ENCODE measurements at regions not wholly inside any gene's neighbourhood (a gene's known extent, or its start where the extent isn't known, plus 50 kb on each side); places are given as distances from the start of the nearest gene placed in this dataset.

DNA sequence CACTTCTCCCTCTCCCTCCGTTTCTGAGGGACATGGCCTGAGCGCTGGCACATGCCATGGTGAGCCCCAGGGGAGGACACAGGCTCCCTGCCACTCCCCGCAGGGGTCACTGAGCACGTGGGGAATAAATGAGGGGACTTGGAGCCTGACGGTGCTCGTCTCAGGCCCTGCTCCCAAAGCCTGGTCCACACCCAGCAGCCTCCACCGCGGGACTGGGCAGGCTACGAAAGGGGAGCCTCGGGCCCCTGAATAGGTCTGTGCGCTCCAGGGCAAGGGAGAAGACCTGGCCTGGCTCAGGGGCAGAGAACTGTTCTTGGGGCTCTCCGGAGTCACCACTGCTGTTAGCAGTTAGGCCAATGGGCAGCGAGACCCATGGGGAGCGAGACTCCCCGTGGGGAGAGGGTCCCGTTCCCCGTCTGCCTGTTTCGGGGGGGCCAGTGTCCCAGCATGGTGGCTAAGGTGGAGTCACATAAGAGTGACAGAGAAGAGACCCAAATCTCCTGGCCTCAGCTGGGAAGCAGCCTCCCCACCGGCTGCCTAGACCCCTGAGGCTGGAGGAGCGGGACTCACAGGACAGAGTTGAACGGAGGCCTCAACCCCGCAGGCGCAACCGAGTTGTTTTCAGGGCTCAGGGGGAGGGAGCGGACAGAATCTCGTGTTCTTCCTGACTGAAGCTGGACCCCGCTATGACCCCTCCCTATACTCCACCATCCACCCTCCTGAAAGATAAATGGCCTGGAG, 329.8 kb upstream of the SFSWAP start:
- no peak for TF ChIP-seq ELF2 (CRISPR knock-in tag; IDR thresholded peaks at IDR 0.05)
- TF ChIP-seq RCOR1 (IDR thresholded peaks at IDR 0.05; ENCODE audit: borderline replicate concordance in 1 of 2, low read depth in 2 of 2, low read length in 2 of 2), result no peak
- TF ChIP-seq, protein P1, sequence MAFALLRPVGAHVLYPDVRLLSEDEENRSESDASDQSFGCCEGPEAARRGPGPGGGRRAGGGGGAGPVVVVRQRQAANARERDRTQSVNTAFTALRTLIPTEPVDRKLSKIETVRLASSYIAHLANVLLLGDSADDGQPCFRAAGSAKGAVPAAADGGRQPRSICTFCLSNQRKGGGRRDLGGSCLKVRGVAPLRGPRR (CRISPR knock-in tag; IDR thresholded peaks at IDR 0.05), result no peak
- TF ChIP-seq, protein P2, sequence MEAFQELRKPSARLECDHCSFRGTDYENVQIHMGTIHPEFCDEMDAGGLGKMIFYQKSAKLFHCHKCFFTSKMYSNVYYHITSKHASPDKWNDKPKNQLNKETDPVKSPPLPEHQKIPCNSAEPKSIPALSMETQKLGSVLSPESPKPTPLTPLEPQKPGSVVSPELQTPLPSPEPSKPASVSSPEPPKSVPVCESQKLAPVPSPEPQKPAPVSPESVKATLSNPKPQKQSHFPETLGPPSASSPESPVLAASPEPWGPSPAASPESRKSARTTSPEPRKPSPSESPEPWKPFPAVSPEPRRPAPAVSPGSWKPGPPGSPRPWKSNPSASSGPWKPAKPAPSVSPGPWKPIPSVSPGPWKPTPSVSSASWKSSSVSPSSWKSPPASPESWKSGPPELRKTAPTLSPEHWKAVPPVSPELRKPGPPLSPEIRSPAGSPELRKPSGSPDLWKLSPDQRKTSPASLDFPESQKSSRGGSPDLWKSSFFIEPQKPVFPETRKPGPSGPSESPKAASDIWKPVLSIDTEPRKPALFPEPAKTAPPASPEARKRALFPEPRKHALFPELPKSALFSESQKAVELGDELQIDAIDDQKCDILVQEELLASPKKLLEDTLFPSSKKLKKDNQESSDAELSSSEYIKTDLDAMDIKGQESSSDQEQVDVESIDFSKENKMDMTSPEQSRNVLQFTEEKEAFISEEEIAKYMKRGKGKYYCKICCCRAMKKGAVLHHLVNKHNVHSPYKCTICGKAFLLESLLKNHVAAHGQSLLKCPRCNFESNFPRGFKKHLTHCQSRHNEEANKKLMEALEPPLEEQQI (IDR thresholded peaks at IDR 0.05), result no peak
- TF ChIP-seq SMARCB1 (IDR thresholded peaks at IDR 0.05; ENCODE audit: insufficient read length, low read depth), result no peak
- TF ChIP-seq MAFK (IDR thresholded peaks at IDR 0.05; ENCODE audit: low read length), result no peak
- TF ChIP-seq, protein P3, sequence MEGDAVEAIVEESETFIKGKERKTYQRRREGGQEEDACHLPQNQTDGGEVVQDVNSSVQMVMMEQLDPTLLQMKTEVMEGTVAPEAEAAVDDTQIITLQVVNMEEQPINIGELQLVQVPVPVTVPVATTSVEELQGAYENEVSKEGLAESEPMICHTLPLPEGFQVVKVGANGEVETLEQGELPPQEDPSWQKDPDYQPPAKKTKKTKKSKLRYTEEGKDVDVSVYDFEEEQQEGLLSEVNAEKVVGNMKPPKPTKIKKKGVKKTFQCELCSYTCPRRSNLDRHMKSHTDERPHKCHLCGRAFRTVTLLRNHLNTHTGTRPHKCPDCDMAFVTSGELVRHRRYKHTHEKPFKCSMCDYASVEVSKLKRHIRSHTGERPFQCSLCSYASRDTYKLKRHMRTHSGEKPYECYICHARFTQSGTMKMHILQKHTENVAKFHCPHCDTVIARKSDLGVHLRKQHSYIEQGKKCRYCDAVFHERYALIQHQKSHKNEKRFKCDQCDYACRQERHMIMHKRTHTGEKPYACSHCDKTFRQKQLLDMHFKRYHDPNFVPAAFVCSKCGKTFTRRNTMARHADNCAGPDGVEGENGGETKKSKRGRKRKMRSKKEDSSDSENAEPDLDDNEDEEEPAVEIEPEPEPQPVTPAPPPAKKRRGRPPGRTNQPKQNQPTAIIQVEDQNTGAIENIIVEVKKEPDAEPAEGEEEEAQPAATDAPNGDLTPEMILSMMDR (IDR thresholded peaks at IDR 0.05 in 2 of 3, conservative IDR thresholded peaks at IDR 0.05 in 1 of 3; ENCODE audit: insufficient read depth in 2 of 3, low read depth in 1 of 3, low read length in 3 of 3), result no peak
- TF ChIP-seq ZKSCAN8 (CRISPR knock-in tag; IDR thresholded peaks at IDR 0.05), result no peak
- no peak for TF ChIP-seq CBX8 (IDR thresholded peaks at IDR 0.05; ENCODE audit: borderline replicate concordance, extremely low read depth, low read depth, low read length, poor library complexity, severe bottlenecking)
- no peak for TF ChIP-seq ZBTB8A (IDR thresholded peaks at IDR 0.05; ENCODE audit: partially characterized antibody)
- no peak for TF ChIP-seq ZNF785 (CRISPR knock-in tag; IDR thresholded peaks at IDR 0.05)
- TF ChIP-seq EP300 (IDR thresholded peaks at IDR 0.05; ENCODE audit: low read length), result no peak
